HG02840 (cell line): ENCODE measurements at regions not wholly inside any gene's neighbourhood (a gene's known extent, or its start where the extent isn't known, plus 50 kb on each side); places are given as distances from the start of the nearest gene placed in this dataset.

Experiments used
- ATAC-seq: cut with Tn5 transposase; IDR thresholded peaks from one replicate; pipeline ENCODE4 v1.9.1; 2021; ENCODE audit warnings: mild to moderate bottlenecking, moderate library complexity, moderate number of reproducible peaks; ENCODE audit not compliant: unreplicated experiment, low FRiP score

DNA sequence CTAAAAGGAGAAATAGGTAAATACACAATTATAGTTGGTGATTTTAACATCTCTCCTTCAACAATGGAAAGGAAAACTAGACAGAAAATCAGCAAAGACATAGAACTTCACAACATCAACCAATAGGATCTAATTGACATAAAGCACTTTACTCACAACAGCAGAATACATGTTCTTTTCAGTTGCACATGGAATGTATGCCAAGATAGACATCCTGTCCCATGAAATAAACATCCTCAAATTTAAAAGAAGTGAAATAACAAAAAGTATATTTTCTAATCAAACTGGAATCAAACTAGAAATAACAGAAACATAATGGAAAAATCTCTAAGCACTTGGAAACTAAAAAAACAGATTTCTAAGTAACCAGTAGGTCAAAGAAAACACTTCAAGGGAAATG lies 296.2 kb upstream of the RGS6 start:
- no peak for ATAC-seq

DNA sequence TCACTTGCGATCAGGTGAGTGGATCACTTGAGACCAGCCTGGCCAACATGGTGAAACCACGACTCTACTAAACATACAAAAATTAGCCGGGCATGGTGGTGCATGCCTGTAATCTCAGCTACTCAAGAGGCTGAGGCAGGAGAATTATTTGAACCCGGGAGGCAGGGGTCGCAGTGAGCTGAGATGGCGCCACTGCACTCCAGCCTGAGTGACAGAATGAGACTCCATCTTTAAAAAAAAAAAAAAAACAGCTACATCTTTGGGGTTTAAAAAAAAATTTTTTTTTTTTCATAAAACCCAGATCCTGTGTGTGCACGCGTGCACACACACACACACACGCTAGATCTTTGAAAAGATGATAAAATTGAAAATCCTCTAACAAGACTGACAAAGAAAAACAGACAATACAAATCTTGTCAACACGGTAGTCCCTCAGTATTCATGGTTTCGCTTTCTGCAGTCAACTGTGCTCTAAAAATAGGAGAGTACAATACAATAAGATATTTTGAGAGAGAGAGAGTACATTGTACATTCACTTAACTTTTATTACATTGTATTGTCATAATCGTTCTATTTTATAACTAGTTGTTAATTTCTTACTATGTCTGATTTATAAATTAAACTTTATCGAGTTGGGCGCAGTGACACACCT lies 295.3 kb upstream of the RGS6 start:
- ATAC-seq = no peak

DNA sequence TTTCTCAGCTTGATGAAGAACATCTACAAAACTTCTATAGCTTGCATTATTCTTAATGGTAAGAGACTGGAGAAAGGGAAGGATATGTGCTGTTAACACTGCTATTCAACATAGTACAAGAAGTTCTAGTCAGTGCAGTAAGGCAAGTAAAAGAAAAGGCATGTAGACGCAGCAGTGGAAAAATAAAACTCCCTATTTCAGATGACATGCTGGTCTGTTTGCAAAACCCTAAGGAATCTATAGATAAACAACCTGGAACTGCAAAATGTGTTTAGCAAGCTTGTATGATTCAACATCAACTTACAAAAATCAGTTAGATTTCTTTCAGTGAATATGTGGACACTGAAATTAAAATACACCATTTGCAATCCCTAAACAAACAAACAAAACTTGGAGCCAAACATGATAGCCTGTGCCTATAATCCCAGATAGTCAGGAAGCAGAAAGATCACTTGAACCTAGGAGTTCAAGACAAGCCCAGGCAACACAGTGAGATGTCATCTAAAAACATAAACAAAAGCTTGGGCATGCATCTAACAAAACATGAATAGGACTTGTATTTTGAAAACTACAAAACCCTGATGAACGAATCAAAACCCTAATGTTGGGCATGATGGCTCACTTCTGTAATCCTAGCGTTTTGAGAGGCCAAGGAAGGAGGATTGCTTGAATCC lies 293.6 kb upstream of the RGS6 start:
- no peak for ATAC-seq

DNA sequence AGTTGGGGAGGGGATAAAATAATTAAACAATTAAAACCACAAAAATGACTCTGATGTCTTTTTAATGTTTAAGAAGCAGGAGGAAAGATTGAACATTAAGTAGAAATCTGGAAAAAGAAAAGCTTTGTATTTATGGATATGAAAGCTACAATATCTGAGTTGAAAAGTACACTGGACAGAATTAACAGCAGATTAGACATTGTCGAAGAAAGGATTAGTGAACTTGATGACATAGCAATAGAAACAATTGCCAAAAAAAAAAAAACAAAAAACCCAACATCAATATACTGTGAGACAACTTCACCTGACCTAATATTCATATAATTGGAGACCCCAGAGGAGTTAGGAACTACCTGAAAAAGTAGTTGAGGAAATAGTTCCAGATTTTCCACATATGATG lies 289.5 kb upstream of the RGS6 start:
- no peak for ATAC-seq

DNA sequence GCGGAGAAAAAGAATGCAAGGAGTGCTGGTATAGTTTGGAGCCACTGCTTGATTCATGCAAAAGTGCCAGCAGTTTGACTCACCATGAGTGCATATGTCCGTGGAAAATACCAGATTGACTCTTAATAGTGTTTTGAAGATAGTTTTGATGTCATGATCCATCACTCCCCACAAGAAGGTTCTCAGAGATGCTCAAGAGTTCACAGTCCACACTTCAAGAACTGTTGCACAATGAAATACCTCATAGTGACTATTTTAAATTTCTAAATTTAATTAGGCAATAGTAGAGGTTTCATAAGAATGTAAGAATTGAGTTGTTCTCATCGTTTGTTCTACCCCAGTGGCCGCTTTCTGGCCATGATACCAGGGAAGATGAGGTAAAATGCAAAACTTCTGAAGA lies 286.6 kb upstream of the RGS6 start:
- ATAC-seq = no peak

DNA sequence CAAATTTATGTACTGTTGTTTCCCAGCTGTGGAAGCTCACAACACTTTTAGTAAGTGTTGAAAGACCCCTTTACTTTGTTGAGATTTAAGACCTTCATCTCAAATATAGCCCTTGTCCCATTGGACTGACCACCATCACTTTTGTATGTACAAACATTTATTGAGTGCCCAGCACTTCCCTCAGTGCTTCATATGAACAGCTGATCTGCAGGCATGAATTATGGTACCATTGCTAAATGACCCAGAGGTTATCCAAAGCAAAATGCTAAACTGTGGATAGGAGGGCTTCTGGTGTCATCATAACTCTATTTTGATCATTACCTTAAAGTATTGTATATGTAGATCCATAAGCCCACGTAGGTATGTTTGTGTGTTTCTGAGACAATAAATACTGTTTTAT lies 285.7 kb upstream of the RGS6 start:
- ATAC-seq = no peak

DNA sequence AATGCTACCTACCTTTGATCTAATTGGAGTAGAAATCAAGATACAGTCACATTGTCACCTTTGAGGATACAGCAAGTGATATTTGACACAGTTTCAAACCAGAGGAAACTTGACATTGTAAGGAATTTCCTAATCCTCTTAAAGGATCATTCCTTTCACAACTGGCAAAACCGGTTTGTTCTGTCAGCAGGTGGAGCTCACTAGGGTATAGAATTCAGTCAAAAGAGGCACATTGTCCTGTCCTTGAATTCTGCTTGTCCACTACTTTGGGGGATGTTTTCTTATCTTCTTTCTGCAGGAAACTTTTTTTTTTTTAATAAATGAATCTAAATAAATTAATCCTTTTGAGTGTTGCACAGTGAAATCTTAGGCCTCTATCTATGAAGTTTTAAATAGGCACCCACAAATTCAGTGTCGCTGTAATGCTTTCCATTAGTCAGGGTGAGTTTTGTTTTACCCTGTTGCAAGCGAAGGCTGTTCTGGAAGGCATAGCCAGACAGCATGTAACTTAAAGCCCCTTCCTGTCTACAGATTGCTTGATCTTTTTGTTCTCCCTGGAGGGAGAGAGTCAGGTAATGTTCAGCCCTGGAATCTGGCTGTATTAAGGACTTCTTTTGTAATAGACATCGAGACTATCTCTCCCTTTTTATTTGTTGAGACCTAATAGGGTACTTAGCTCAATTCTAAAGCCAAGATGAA lies 285.0 kb upstream of the RGS6 start:
- ATAC-seq = no peak

DNA sequence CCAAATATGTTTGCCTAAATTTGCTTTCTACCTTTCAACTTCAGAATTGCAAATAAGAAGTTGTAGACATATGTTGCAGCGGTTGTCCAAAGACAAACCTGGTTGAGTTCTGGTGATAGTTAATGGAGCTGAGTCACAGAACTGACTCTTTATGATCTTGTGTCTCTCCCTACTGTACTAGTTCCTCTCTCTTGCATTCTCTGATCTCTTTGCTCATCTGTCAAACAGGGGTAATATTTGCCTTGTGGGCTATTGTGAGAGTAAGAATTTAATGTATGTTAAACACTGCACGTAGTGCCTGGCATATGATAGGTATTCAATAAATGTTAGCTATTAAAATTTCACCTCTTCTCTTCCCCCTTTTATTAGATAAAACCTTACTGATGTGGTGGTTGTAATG lies 283.5 kb upstream of the RGS6 start:
- no peak for ATAC-seq

DNA sequence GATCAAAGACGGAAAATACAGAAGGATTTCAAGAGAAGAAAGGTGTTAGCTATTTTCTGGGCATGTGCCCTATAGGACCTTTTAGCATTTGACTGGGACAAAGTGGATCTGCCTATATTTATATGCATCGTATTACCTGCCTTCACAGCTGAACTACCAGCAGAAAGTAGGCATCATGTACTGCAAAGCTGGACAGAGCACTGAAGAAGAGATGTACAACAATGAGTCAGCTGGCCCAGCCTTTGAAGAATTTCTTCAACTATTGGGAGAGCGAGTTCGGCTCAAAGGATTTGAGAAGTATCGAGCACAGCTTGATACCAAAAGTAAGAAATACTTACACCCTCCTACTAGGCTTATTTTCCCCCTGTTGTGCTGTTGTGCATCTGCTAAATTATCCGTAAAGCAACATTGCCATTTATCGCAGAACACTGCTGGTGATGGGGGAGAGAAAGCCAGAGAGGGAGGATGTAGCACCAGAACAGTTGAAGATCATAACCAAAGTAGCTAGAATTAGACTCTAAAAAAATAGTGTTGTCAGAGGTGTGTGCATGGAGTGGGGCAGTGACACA lies 282.0 kb upstream of the RGS6 start:
- ATAC-seq = no peak

DNA sequence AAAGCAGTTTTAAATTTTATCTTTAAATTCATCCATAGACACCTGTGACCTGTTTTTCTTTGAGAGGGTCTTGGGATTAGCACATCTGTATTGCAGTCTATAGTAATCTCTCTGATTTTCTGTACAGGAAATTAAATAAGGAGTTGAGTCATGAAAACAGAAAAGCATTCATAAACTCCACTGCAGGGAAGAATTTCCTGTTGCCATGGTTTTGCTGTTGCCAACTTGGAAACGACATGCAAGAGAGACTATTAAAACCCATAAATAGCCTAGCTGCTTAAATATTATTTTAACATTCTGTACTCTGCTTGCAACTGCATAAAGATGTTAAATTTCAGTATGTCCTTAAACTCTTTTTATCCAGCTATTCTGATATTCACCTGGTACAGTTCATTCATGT lies 281.0 kb upstream of the RGS6 start:
- no peak for ATAC-seq

DNA sequence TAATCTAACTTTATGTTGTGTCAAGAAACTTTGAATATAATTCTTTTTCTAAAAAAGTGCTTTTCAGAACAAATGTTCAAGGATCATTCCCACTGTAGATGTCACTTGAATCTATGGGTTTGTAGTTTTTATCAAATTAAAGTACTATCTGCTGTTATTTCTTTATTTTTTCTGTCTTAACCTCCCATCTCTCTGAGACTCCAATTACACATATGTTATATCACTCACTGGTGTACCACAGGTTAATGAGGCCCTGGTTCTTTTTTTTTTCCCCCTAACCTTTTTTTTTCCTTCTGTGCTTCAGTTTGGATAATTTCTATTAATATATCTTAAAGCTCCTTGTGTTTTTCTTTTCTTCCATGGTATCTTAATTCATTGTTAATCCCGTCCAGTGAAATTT lies 279.9 kb upstream of the RGS6 start:
- ATAC-seq = no peak

DNA sequence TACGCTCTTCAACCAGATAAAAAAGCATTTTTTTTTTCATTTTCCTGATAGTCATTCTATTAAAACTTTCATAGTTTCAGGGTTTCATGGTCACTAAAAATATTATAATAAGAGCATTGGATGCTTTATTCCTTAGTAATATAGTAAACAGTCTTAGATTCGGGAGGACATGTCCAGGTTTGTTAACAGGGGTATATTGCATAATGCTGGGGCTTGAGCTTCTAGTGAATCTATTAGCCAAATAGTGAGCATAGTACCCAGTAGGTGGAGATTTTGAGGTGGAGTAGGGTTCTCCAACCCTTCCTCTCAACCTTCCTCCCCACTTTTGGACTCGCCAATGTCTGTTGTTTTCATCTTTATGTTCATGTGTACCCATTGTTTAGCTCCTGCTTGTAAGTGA lies 277.4 kb upstream of the RGS6 start:
- ATAC-seq = no peak

DNA sequence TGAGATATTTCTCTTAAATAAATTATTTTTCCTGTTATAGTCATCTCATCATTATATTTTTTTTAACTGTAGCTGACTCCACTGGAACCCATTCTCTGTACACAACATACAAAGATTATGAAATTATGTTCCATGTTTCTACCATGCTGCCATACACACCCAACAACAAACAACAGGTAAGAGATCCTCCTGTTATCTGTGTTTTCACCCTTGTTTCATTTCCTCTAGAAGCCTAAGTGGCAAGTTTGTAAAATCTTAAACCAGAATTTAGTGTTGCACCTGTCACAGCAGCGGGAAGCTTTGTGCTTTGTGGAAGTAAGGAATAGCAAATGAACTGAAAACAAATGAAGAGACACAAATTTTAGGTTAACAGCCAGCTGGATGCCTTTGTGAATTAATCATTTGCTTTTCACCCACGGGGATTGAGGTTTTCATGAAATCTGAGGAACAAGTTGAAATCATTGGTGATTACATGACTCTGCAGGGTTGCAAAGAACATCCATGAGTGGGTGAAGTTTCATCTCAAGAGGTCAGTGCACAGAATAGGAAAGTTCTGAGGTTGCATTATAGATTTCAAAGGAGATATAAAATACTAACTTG lies 273.9 kb upstream of the RGS6 start:
- no peak for ATAC-seq

DNA sequence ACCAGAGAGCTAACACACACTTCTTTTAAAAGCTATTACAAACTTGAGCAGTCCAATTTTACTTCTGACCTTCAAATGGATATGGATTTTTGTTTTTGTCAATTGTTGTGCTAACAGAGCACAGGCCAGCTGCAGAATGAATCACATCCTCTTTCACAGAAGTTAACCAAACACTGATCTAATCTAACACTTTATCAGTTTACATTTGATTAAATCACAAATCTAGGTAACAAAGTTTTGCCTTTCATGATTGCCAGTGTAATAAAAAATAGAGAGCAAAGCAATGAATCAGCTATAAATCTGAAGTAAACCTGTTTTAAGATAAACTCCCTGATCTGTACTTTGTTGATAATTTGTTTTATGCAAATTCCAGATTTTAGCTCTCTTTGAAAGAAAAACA lies 273.1 kb upstream of the RGS6 start:
- no peak for ATAC-seq

DNA sequence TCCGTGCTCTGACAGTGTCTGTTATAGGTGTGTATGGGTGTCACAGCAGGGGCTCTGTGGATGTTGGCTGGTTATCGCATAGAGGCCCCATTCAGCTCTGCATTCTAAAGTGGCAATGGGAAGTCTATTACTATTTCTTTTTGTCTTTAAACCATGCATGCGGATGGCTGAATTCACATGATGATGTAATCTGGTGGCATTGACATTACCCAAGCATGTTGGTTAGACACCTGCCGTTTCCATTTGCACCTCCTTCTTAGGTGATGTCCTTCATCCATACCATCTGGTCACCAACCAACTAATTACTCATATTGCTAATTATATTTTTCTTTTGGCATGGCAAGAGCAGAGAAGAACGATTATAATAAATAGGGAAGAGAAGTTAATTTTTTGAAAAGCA lies 270.8 kb upstream of the RGS6 start:
- no peak for ATAC-seq

DNA sequence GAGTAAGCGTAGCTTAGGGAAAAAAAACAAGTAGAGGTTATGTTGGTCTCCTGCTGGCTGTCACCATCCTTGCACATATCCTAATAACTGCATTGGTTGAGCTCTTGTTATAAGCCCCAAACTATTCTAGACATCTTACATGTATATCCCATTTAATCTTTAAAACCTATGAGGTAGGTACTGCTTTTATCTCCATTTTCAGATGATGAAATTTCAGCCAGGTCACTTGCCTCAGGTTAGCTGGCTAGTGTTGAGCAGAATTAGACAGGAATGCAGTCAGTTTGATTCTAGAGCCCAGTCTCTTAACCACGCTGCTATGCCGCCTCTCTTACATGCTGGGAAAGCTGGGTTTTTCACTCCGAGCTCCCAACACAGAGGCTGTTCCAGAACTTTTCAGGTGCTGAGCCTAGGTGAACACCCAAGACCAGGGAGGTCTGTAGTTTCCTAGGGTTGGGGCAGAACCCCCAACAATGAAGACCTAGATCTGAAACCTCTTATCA lies 269.9 kb upstream of the RGS6 start:
- no peak for ATAC-seq

DNA sequence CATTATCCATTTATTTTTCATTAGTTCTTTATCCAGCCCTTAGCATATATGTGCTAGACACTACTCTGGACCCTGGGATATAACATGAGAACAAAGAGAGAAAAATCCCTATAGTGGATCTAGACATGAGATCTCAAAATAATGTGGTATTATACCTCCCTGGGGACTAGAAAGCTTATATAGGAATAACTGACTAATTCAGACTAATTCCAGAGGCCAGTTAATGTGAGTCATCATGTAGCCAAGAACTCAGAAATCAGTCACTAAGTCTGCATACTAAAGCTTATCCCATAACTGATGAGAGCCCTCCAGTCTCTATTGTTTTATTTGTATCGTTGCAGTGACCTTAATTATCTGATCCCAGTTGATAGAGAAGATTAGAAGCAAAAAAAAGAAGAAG lies 267.1 kb upstream of the RGS6 start:
- ATAC-seq = no peak

DNA sequence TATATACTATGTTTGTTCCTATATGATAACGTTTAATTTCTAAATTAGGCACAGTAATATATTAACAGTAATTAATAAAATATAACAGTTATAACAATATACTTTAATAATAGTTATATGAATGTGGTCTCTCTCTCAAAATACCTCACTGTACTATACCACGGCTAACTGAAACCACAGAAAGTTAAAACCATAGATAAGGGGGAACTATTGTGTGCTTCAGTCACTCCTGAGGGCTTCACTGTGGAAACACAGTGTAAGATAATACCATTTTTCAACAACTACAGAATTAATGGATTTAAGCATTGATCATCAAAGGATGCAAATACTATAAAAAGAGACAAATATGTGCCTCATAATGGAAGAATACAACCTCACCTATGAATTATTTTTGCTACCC lies 266.4 kb upstream of the RGS6 start:
- no peak for ATAC-seq

DNA sequence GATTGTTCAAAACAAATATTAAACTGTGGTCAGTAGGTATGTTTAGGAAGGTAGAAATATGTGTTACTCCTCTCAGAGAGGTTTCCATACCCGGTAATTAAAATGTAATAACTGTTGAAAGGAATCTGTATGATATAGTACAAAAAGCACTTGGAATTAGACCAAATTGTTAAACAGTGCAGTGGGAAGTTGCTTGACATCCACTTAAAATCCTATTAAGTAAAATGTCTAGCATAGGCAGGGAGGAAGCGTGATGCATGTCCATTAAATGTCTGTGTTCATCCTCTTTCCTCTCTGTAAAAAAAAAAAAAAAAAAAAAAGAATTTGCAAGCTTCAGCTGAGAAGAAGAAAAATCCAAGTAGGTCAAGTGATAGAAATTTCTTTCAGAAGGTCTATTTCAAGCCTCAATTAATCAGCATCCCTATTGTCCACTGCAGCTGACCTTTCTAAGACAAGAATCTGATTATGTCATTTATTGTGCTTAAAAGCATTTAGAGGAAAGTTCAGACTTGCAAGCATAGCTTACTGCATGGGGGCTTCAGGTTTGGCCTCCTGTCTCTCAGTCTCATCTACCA lies 265.6 kb upstream of the RGS6 start:
- ATAC-seq = no peak

DNA sequence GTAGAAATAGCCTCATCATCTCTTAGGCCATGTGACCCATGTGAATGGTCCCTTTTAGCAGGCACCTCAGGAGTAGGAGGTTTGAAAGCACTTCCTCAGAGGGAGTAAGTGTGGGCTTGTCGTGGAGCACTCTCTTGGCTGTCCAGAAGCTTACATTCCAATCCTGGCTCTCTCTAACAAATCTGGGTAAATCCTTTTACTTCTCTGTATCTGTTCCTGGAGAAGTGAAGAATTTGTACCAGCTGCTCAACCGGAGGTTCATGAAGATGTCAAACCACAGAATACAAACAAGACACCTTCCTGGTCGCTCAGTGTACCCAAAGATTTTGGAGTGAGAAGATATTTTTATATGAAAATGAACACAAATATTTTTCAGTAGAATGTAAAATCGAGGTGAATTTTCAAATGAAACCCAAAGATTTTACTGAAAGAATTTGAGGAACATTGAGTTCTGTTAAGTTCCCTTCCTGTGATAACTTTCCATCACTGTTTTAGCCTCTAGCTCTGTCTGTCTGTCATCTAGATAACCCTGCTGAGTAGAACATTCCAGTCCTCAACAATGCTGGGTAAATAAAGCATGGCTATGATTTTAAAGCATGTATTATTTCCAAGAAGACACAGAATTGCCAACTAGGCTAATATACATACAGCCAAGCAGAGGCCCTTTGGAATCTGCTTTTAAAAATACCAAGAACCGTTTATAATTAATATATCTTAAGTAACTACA lies 263.9 kb upstream of the RGS6 start:
- no peak for ATAC-seq
